Ovary (tissue), 3 donors: ENCODE measurements at regions not wholly inside any gene's neighbourhood (a gene's known extent, or its start where the extent isn't known, plus 50 kb on each side); places are given as distances from the start of the nearest gene placed in this dataset.

Experiments used
- EP300 ChIP-seq: sonication (generic); formaldehyde crosslinking; IDR thresholded peaks from one replicate; pipeline ENCODE4 v1.6.1; 2017; ENCODE audit warnings: antibody characterized with exemption
- POLR2A ChIP-seq: fragments of 450-650 bp; IDR thresholded peaks from one replicate; pipeline ENCODE4 v1.6.1; 2017; ENCODE audit warnings: antibody characterized with exemption, mild to moderate bottlenecking, moderate library complexity
- TF ChIP-seq, protein P1 (sequence below), 3 donors: fragments of 450-650 bp in 2 of 3; fragments of 200-600 bp in 1 of 3; IDR thresholded peaks; one replicate each; pipeline versions ENCODE4 v1.5.1 to v1.8.0; 2016 to 2022; ENCODE audit warnings: antibody characterized with exemption in 3 of 3, mild to moderate bottlenecking in 1 of 3
- donor health status: DM: no; HTN: no; CAD: no.

DNA sequence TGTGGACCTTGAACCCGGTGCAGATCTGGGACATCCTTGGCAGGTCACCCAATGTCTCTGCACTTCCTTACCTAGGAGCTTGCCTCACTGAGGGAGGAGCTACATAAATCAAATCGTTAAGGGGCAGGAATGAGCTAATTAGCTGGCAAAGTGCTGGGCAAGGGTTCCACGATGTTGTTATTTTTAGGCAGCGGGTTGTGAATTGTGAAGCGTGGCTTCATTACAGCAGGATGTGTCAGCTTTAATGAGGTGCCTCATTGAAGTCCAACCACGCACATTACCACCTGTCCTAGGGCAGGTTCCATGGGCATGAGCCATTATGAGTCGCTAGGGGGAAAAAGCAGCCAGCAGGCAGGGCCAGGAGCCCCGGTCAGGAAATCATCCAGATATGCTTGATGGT is 127.0 kb upstream of the AGAP1 start:
- TF ChIP-seq, protein P1, sequence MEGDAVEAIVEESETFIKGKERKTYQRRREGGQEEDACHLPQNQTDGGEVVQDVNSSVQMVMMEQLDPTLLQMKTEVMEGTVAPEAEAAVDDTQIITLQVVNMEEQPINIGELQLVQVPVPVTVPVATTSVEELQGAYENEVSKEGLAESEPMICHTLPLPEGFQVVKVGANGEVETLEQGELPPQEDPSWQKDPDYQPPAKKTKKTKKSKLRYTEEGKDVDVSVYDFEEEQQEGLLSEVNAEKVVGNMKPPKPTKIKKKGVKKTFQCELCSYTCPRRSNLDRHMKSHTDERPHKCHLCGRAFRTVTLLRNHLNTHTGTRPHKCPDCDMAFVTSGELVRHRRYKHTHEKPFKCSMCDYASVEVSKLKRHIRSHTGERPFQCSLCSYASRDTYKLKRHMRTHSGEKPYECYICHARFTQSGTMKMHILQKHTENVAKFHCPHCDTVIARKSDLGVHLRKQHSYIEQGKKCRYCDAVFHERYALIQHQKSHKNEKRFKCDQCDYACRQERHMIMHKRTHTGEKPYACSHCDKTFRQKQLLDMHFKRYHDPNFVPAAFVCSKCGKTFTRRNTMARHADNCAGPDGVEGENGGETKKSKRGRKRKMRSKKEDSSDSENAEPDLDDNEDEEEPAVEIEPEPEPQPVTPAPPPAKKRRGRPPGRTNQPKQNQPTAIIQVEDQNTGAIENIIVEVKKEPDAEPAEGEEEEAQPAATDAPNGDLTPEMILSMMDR (IDR thresholded peaks at IDR 0.05): no peak
- TF ChIP-seq EP300 (no peak), POLR2A (no peak)
